NCI-H2107 treated with DMSO at 0.1 percent for 48 hours (cell line): ENCODE measurements at regions not wholly inside any gene's neighbourhood (a gene's known extent, or its start where the extent isn't known, plus 50 kb on each side); places are given as distances from the start of the nearest gene placed in this dataset.

ENCODE experiments used
- DNase-seq: peaks from one replicate; lab custom pipeline; 2025; ENCODE audit not compliant: unreplicated experiment; lab: John Stamatoyannopoulos, UW

DNA sequence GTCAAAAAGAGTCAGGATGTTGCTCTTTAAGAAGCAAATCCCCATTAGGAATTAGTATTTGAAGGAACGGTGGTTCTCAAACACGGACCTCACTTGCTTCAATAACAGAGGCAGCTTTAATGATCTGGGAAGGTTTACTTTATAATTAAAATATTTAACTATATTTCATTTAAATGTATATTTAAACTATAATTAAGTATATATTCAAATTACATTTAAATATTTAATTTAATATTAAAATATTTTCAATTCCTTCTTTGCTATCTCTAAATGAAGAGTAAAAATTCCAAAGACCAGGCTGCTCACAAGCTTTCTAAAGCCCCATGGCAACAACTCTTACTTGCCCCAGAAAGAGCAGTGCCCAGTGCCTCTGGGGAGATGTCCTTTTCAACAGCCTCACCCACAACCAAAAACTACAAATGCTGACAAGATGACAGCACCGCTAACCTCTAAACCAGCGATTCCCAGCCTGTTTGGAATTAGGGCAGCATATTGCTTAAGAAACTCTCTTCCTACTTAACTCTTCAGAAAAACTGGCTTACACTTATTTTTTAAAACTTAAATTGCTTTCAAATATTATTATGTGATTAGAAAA is 62.9 kb upstream of the POU3F3 start:
- DNase-seq: no peak

DNA sequence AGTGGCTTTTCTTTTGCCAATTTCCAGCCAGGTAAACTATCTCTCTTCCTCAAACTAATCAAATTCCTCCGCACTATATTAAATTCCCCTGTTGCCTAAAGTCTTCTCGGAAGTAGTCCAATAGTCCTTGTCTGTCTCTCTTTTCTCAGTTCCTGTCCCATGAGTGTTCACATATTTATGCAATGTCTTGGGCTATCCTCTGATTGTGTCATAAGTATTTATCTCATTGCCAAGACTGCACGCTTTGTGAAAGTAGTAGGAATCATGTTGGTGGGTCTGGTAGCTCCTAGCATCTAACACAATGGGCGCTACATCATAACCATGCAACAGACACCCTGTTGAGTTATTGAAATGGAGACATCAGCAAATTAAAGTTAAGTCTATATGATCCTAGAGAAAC is 59.9 kb upstream of the POU3F3 start:
- no peak for DNase-seq

GRCh38 chr2:104794441-104794840 is 59.5 kb upstream of the POU3F3 start:
- no peak for DNase-seq
